Keratinocyte (primary cell): ENCODE measurements at regions not wholly inside any gene's neighbourhood (a gene's known extent, or its start where the extent isn't known, plus 50 kb on each side); places are given as distances from the start of the nearest gene placed in this dataset.

Experiments used
- DNase-seq: peaks from one replicate; pipeline ENCODE4 v3.0.0-alpha.2; 2011; ENCODE audit warnings: low read depth, missing footprints, low spot score
- FAIRE-seq: peaks from 2 replicates; lab custom pipeline; 2011; peaks lifted over from hg19 to GRCh38; lab: Jason Lieb, UNC
- H2AFZ ChIP-seq: 2 replicates; pipeline ENCODE4 v1.6.0; 2012; ENCODE audit warnings: low read length, control low read depth, inconsistent platforms; ENCODE audit not compliant: control insufficient read depth
- H3K27ac ChIP-seq: 2 replicates; pipeline ENCODE4 v1.5.1; 2011; ENCODE audit warnings: low read length; ENCODE audit not compliant: control insufficient read depth, insufficient read depth
- H3K27me3 ChIP-seq: 3 replicates; pipeline ENCODE4 v1.6.0; 2011; ENCODE audit warnings: low read length; ENCODE audit not compliant: control insufficient read depth, insufficient read depth; ENCODE audit errors: extremely low read depth
- H3K36me3 ChIP-seq, 2 experiments: 2 replicates in 1 of 2; 3 replicates in 1 of 2; pipeline ENCODE4 v1.5.1; 2011; ENCODE audit warnings: low read length in 2 of 2, mild to moderate bottlenecking in 1 of 2; ENCODE audit not compliant: control insufficient read depth in 2 of 2, insufficient read depth in 2 of 2; ENCODE audit errors: extremely low read depth in 1 of 2
- H3K4me1 ChIP-seq: 3 replicates; pipeline ENCODE4 v1.5.1; 2011; ENCODE audit warnings: low read length; ENCODE audit not compliant: control insufficient read depth, insufficient read depth; ENCODE audit errors: extremely low read depth
- H3K4me2 ChIP-seq: 3 replicates; pipeline ENCODE4 v1.6.0; 2011; ENCODE audit warnings: low read depth, low read length; ENCODE audit not compliant: control insufficient read depth, insufficient read depth; ENCODE audit errors: extremely low read depth
- H3K4me3 ChIP-seq, 3 experiments: fragments of 200-600 bp in 1 of 3; sonication (generic) in 1 of 3; 2 replicates in 2 of 3; 3 replicates in 1 of 3; pipeline ENCODE4 v1.5.1; 2011 to 2016; ENCODE audit warnings: low read length in 3 of 3, mild to moderate bottlenecking in 3 of 3, control low read depth in 2 of 3, inconsistent platforms in 1 of 3, low read depth in 1 of 3, mixed read lengths in 1 of 3, mixed run types in 1 of 3, moderate library complexity in 1 of 3; ENCODE audit not compliant: control insufficient read depth in 2 of 3, insufficient read depth in 2 of 3; ENCODE audit errors: extremely low read depth in 1 of 3
- H3K79me2 ChIP-seq: 2 replicates; pipeline ENCODE4 v1.6.0; 2012; ENCODE audit warnings: low read length; ENCODE audit not compliant: control insufficient read depth, insufficient read depth
- H3K9ac ChIP-seq: 3 replicates; pipeline ENCODE4 v1.6.0; 2011; ENCODE audit warnings: low read length; ENCODE audit not compliant: control insufficient read depth, insufficient read depth; ENCODE audit errors: extremely low read depth
- H3K9me1 ChIP-seq: 3 replicates; pipeline ENCODE4 v1.6.0; 2011; ENCODE audit warnings: low read length; ENCODE audit not compliant: control insufficient read depth, insufficient read depth; ENCODE audit errors: extremely low read depth
- H3K9me3 ChIP-seq: 2 replicates; pipeline ENCODE4 v1.5.1; 2012; ENCODE audit warnings: low read depth, low read length; ENCODE audit not compliant: control insufficient read depth
- H4K20me1 ChIP-seq: 3 replicates; pipeline ENCODE4 v1.6.0; 2011; ENCODE audit warnings: low read length; ENCODE audit not compliant: control insufficient read depth, insufficient read depth; ENCODE audit errors: extremely low read depth
- EZH2 ChIP-seq: IDR thresholded peaks from one replicate; pipeline ENCODE4 v1.6.1; 2012; ENCODE audit warnings: inconsistent platforms, mild to moderate bottlenecking, low read length, moderate library complexity
- dilution Hi-C: fragments of 300-500 bp; cut with MboI; formaldehyde crosslinking; loops from one replicate; pipeline ENCODE4 v1.7.0; 2020; ENCODE audit warnings: low sequenced_read_pairs; ENCODE audit not compliant: extremely low pct_ligation_motif_present
- TF ChIP-seq, protein P1 (sequence below), 3 experiments: IDR thresholded peaks in 1 of 3; conservative IDR thresholded peaks in 1 of 3; optimal IDR thresholded peaks in 1 of 3; 2 replicates in 2 of 3; 3 replicates in 1 of 3; pipeline versions ENCODE3 to v1.5.1; 2011; ENCODE audit warnings: low read length in 3 of 3, mild to moderate bottlenecking in 3 of 3, moderate library complexity in 2 of 3, control low read depth in 1 of 3, inconsistent platforms in 1 of 3; ENCODE audit not compliant: insufficient read depth in 2 of 3; ENCODE audit errors: extremely low read depth in 1 of 3

DNA sequence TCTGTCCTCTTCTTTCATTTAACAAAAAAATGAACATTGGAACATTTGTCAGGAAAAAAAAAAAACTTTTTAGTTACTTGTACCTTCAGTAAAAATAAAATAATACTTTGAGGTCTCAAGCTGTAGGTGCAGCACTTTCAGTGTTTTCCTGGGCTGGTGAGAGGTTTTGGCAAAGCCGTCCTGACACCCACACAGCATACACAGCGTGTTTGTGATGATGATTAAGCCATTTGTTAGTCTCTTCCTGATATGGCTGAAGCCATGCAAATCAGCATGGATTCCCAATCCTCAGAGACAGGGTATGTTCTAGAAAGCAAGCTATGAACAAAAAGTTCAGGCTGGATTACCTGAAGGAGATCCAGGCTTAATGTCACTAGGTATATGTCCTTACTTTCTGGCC lies 236.8 kb downstream of the ZNF516 start:
- Histone ChIP-seq H3K4me3 (no peak overlapping the region), H3K4me2 (no peak overlapping the region), H3K36me3 (no peaks in the 10 kb centered on the region), H3K9me1 (no peaks in the 10 kb centered on the region), H3K27me3 (no peaks in the 10 kb centered on the region), H3K9me3 (no peaks in the 10 kb centered on the region), H3K27ac (no peak overlapping the region), H3K9ac (no peak overlapping the region), H4K20me1 (no peaks in the 10 kb centered on the region), H2AFZ (peak overlapping the region; percentile 4), H3K79me2 (no peaks in the 10 kb centered on the region), H3K4me1 (no peaks in the 10 kb centered on the region)
- dilution Hi-C loops: no loop called here
- FAIRE-seq (no peak), DNase-seq (no peak)
- no peak for TF ChIP-seq EZH2
- TF ChIP-seq, protein P1, sequence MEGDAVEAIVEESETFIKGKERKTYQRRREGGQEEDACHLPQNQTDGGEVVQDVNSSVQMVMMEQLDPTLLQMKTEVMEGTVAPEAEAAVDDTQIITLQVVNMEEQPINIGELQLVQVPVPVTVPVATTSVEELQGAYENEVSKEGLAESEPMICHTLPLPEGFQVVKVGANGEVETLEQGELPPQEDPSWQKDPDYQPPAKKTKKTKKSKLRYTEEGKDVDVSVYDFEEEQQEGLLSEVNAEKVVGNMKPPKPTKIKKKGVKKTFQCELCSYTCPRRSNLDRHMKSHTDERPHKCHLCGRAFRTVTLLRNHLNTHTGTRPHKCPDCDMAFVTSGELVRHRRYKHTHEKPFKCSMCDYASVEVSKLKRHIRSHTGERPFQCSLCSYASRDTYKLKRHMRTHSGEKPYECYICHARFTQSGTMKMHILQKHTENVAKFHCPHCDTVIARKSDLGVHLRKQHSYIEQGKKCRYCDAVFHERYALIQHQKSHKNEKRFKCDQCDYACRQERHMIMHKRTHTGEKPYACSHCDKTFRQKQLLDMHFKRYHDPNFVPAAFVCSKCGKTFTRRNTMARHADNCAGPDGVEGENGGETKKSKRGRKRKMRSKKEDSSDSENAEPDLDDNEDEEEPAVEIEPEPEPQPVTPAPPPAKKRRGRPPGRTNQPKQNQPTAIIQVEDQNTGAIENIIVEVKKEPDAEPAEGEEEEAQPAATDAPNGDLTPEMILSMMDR (optimal IDR thresholded peaks at IDR 0.05 in 1 of 3, IDR thresholded peaks at IDR 0.05 in 1 of 3, conservative IDR thresholded peaks at IDR 0.05 in 1 of 3; ENCODE audit: extremely low read depth in 1 of 3, insufficient read depth in 2 of 3, low read length in 3 of 3): no peak

DNA sequence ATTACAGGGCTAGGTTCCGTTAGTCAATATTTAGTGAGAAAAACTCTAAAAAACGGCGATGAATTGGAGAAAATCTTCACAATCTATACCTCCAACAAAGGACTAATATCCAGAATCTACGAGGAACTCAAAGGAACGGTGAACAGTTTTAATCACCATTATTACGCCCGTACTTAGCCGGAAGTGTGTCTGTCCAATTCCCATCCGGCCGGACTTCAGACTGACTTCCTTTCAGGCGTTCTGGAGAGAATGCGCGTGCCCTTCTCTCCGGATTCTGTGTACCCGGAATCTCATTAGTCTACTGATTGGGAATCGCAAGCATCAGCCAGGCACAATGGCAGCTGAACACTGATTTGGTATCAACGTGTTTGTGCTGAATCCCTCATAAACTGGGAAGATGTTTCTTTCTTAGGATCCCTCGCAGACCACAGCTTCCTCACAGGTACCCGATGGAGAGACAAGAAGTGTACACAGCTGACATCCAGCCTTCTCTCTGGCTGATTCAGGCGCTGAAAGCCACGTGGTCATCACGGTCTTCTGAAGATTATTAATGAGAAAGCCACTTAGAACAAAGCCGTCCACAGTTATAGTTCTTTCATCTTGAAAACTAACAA lies 239.9 kb downstream of the ZNF516 start:
- H4K20me1 ChIP-seq: no peaks in the 10 kb centered on the region
- TF ChIP-seq, protein P1 (optimal IDR thresholded peaks at IDR 0.05 in 1 of 3, IDR thresholded peaks at IDR 0.05 in 1 of 3, conservative IDR thresholded peaks at IDR 0.05 in 1 of 3; ENCODE audit: extremely low read depth in 1 of 3, insufficient read depth in 2 of 3, low read length in 3 of 3): no peak
- no peak for TF ChIP-seq EZH2
- H3K27ac ChIP-seq: no peak overlapping the region
- no peak overlapping the region for H3K4me3 ChIP-seq
- DNase-seq (no peak), FAIRE-seq (no peak)
- no peaks in the 10 kb centered on the region for H3K4me1 ChIP-seq
- no peak overlapping the region for H3K4me2 ChIP-seq
- H2AFZ ChIP-seq: no peak overlapping the region
- no peaks in the 10 kb centered on the region for H3K9me1 ChIP-seq
- H3K9ac ChIP-seq: no peak overlapping the region
- H3K79me2 ChIP-seq: no peaks in the 10 kb centered on the region
- dilution Hi-C loops: no loop called here
- H3K27me3 ChIP-seq: no peaks in the 10 kb centered on the region
- no peaks in the 10 kb centered on the region for H3K36me3 ChIP-seq
- H3K9me3 ChIP-seq: no peaks in the 10 kb centered on the region
